Trophoblast cell (in vitro differentiated cells and primary cell): ENCODE measurements at regions not wholly inside any gene's neighbourhood (a gene's known extent, or its start where the extent isn't known, plus 50 kb on each side); places are given as distances from the start of the nearest gene placed in this dataset.

Source experiments
- DNase-seq, 2 donors: peaks; one replicate each; pipeline ENCODE4 v3.0.0-alpha.2; 2016
- H2AFZ ChIP-seq: 2 replicates; pipeline ENCODE4 v1.6.1; 2013; ENCODE audit warnings: low read length, moderate library complexity, mild to moderate bottlenecking; ENCODE audit not compliant: insufficient read depth, poor library complexity
- H2AK5ac ChIP-seq: 2 replicates; pipeline ENCODE4 v1.6.1; 2013; ENCODE audit warnings: mild to moderate bottlenecking, low read length
- H2BK120ac ChIP-seq: 2 replicates; pipeline ENCODE4 v1.6.1; 2013; ENCODE audit warnings: low read length, mild to moderate bottlenecking, moderate library complexity; ENCODE audit not compliant: insufficient read depth, poor library complexity
- H2BK12ac ChIP-seq: 2 replicates; pipeline ENCODE4 v1.6.1; 2013; ENCODE audit warnings: mild to moderate bottlenecking, low read length, moderate library complexity
- H2BK5ac ChIP-seq: 2 replicates; pipeline ENCODE4 v1.6.1; 2013; ENCODE audit warnings: low read length, low read depth, moderate library complexity, mild to moderate bottlenecking; ENCODE audit not compliant: poor library complexity
- H3K14ac ChIP-seq: 2 replicates; pipeline ENCODE4 v1.6.1; 2013; ENCODE audit warnings: mild to moderate bottlenecking, low read length
- H3K18ac ChIP-seq: 2 replicates; pipeline ENCODE4 v1.6.1; 2013; ENCODE audit warnings: mild to moderate bottlenecking, low read length
- H3K23ac ChIP-seq: 2 replicates; pipeline ENCODE4 v1.6.1; 2013; ENCODE audit warnings: low read length
- H3K27ac ChIP-seq: 2 replicates; pipeline ENCODE4 v1.5.1; 2013; ENCODE audit warnings: low read depth, mild to moderate bottlenecking, inconsistent platforms, low read length, moderate library complexity
- H3K27me3 ChIP-seq: 2 replicates; pipeline ENCODE4 v1.6.1; 2013; ENCODE audit warnings: inconsistent platforms, mild to moderate bottlenecking, low read length, moderate library complexity; ENCODE audit not compliant: insufficient read depth
- H3K36me3 ChIP-seq, 2 experiments: 1 replicate in 1 of 2; 2 replicates in 1 of 2; pipeline ENCODE4 v1.6.1; 2013; ENCODE audit warnings: low read length in 2 of 2, mild to moderate bottlenecking in 2 of 2, moderate library complexity in 1 of 2; ENCODE audit not compliant: insufficient read depth in 2 of 2, control insufficient read depth in 1 of 2
- H3K4ac ChIP-seq: 2 replicates; pipeline ENCODE4 v1.6.1; 2013; ENCODE audit warnings: low read depth, mild to moderate bottlenecking, low read length, moderate library complexity
- H3K4me1 ChIP-seq, 2 experiments: 1 replicate in 1 of 2; 2 replicates in 1 of 2; pipeline ENCODE4 v1.6.1; 2013; ENCODE audit warnings: low read length in 2 of 2, mild to moderate bottlenecking in 2 of 2, moderate library complexity in 1 of 2; ENCODE audit not compliant: insufficient read depth in 2 of 2, control insufficient read depth in 1 of 2
- H3K4me2 ChIP-seq: 2 replicates; pipeline ENCODE4 v1.6.1; 2013; ENCODE audit warnings: inconsistent platforms, mild to moderate bottlenecking, low read length, moderate library complexity
- H3K4me3 ChIP-seq: 2 replicates; pipeline ENCODE4 v1.5.1; 2013; ENCODE audit warnings: mild to moderate bottlenecking, low read depth, low read length, inconsistent platforms
- H3K79me1 ChIP-seq: one replicate; pipeline ENCODE4 v1.6.1; 2013; ENCODE audit warnings: low read length
- H3K79me2 ChIP-seq: 2 replicates; pipeline ENCODE4 v1.6.1; 2013; ENCODE audit warnings: low read length, mild to moderate bottlenecking; ENCODE audit not compliant: control insufficient read depth, insufficient read depth, poor library complexity
- H3K9ac ChIP-seq: 2 replicates; pipeline ENCODE4 v1.6.1; 2013; ENCODE audit warnings: mild to moderate bottlenecking, low read length
- H3K9me3 ChIP-seq: 2 replicates; pipeline ENCODE4 v1.6.1; 2013; ENCODE audit warnings: low read depth, mild to moderate bottlenecking, control low read depth, inconsistent platforms, low read length; ENCODE audit not compliant: insufficient read depth
- H4K12ac ChIP-seq: 2 replicates; pipeline ENCODE4 v1.6.1; 2013; ENCODE audit warnings: low read depth, mild to moderate bottlenecking, low read length, moderate library complexity
- H4K8ac ChIP-seq: 2 replicates; pipeline ENCODE4 v1.6.1; 2013; ENCODE audit warnings: low read depth, mild to moderate bottlenecking, low read length, moderate library complexity
- H4K91ac ChIP-seq: one replicate; pipeline ENCODE4 v1.6.1; 2013; ENCODE audit warnings: low read depth, mild to moderate bottlenecking, low read length, moderate library complexity
- WGBS: extraction: QIAGEN DNeasy Blood & Tissue Kit; methylation state at CpG from one replicate; pipeline ENCODE4 v1.1.7; 2013; ENCODE audit warnings: missing lambda C conversion rate; ENCODE audit not compliant: insufficient read length, insufficient coverage; ENCODE audit errors: extremely low coverage; 5-methylcytosine and 5-hydroxymethylcytosine counted together

DNA sequence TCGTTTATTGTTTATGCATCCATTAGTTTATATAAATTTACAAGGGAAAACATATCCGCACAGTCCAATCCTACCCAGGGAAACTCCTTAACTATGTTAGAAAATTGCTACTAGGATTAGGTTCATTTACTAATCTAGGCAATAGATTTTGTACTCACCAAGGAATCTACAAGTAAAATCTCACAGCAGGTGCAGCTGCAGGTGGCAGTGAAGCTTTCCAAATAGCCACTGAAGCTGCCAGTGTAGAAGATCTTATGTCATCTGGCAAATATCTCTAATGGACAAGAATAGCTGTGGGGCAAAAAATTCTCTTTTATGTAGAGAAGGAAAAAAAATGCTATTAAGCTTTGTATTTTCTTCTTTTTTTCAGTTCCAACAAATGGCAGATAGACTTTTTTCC is 963.4 kb upstream of the ADGRL4 start:
- Histone ChIP-seq H4K12ac (no peak overlapping the region), H2AFZ (no peak overlapping the region), H4K91ac (no peak overlapping the region), H2BK120ac (no peak overlapping the region), H3K9ac (no peak overlapping the region), H3K14ac (no peak overlapping the region), H3K79me2 (no peaks in the 10 kb centered on the region), H3K9me3 (no peaks in the 10 kb centered on the region), H3K79me1 (no peaks in the 10 kb centered on the region), H2BK12ac (no peak overlapping the region), H3K4me2 (no peak overlapping the region), H3K18ac (no peak overlapping the region), H3K27me3 (no peaks in the 10 kb centered on the region), H4K8ac (no peak overlapping the region), H3K4me3 (no peak overlapping the region), H3K4ac (no peak overlapping the region), H3K23ac (no peak overlapping the region), H2AK5ac (no peak overlapping the region), H3K36me3 (no peaks in the 10 kb centered on the region), H2BK5ac (no peak overlapping the region), H3K4me1 (no peaks in the 10 kb centered on the region), H3K27ac (no peak overlapping the region)
- WGBS: no CpG with 5 or more reads among the region's 2 CpGs
- no peak for DNase-seq

DNA sequence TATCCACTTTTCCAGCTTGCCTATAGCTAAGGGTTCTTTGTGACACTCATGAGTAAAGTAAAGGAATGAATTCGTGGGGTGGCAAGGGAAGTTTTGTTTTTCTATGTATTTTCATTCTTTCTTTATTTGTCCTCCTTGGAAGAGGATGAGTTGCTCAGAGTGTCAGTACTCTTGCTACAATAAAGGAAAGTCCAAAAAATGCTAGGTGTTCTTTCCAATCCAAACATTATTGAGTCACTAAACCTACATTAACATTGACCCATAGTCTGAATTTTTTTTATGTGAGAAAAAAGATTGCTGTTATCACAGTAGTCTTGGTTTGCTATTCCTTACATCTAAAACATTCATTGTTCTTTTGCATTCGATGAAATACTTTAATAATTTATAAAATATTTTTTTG is 959.9 kb upstream of the ADGRL4 start:
- Histone ChIP-seq H4K91ac (no peak overlapping the region), H3K36me3 (no peaks in the 10 kb centered on the region), H3K79me2 (no peaks in the 10 kb centered on the region), H3K79me1 (no peaks in the 10 kb centered on the region), H3K4ac (no peak overlapping the region), H3K9me3 (no peaks in the 10 kb centered on the region), H3K4me2 (no peak overlapping the region), H2BK12ac (no peak overlapping the region), H3K14ac (no peak overlapping the region), H4K12ac (no peak overlapping the region), H3K4me3 (no peak overlapping the region), H3K4me1 (no peaks in the 10 kb centered on the region), H3K23ac (no peak overlapping the region), H2AFZ (no peak overlapping the region), H2BK120ac (no peak overlapping the region), H3K9ac (no peak overlapping the region), H2BK5ac (no peak overlapping the region), H3K27ac (no peak overlapping the region), H4K8ac (no peak overlapping the region), H3K27me3 (no peaks in the 10 kb centered on the region), H2AK5ac (no peak overlapping the region), H3K18ac (no peak overlapping the region)
- whole genome bisulfite sequencing: no CpG with 5 or more reads among the region's 2 CpGs
- DNase-seq: no peak

DNA sequence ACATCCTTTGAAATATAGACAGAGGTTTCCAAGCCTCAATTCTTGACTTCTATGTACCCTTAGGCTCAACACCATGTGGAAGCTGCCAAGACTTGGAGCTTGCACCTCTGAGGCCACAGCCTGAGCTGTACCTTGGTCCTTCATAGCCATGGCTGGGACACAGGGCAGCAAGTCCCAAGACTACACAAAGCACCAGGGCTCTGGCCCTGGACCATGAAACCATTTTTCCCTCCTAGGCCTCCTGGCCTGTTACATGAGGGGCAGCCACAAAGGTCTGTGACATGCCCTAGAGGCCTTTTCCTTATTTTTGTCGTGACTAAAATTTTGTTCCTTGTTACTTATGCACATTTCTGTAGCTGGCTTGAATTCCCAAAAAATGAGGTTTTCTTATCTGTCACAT is 953.1 kb upstream of the ADGRL4 start:
- no peak overlapping the region for H3K18ac ChIP-seq
- no peak overlapping the region for H4K12ac ChIP-seq
- no peak overlapping the region for H3K9ac ChIP-seq
- H3K23ac ChIP-seq: no peak overlapping the region
- H3K27ac ChIP-seq: no peak overlapping the region
- H3K79me2 ChIP-seq: no peaks in the 10 kb centered on the region
- no peak overlapping the region for H2BK120ac ChIP-seq
- WGBS: no CpG with 5 or more reads among the region's 1 CpG
- H2AFZ ChIP-seq: no peak overlapping the region
- no peaks in the 10 kb centered on the region for H3K79me1 ChIP-seq
- H3K4me3 ChIP-seq: no peak overlapping the region
- no peak overlapping the region for H2AK5ac ChIP-seq
- no peak overlapping the region for H3K14ac ChIP-seq
- no peak for DNase-seq
- H3K4me1 ChIP-seq: no peaks in the 10 kb centered on the region
- H4K91ac ChIP-seq: no peak overlapping the region
- no peaks in the 10 kb centered on the region for H3K36me3 ChIP-seq
- H3K27me3 ChIP-seq: no peaks in the 10 kb centered on the region
- H4K8ac ChIP-seq: no peak overlapping the region
- H2BK12ac ChIP-seq: no peak overlapping the region
- no peak overlapping the region for H3K4ac ChIP-seq
- peaks cover 6% of the 10 kb centered on the region for H3K9me3 ChIP-seq
- no peak overlapping the region for H2BK5ac ChIP-seq
- H3K4me2 ChIP-seq: no peak overlapping the region

DNA sequence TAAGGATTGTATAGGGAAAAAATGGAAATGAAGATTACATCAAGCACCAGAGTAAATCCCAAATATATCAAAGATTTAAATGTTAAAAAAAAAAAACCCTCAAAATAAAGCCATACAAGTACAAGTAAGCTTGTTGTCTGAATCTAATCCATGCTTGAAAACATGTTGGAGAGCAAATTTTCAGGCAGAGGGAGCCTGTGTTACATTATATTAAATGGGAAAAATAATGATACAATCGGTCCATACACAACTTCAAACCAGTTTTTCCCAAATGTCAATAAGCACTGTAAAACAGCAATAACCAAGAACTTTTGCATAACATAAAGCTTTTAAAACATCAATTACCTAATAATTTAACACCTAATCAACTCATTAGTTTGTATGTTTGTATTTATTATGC is 949.4 kb upstream of the ADGRL4 start:
- Histone ChIP-seq H3K27ac (no peak overlapping the region), H3K23ac (no peak overlapping the region), H3K4me2 (no peak overlapping the region), H3K36me3 (no peaks in the 10 kb centered on the region), H2AK5ac (no peak overlapping the region), H3K4me3 (no peak overlapping the region), H2BK5ac (no peak overlapping the region), H3K9me3 (peaks cover 6% of the 10 kb centered on the region), H4K8ac (no peak overlapping the region), H3K4me1 (no peaks in the 10 kb centered on the region), H2AFZ (no peak overlapping the region), H3K14ac (no peak overlapping the region), H4K91ac (no peak overlapping the region), H3K79me2 (no peaks in the 10 kb centered on the region), H3K27me3 (no peaks in the 10 kb centered on the region), H3K18ac (no peak overlapping the region), H4K12ac (no peak overlapping the region), H2BK120ac (no peak overlapping the region), H3K79me1 (no peaks in the 10 kb centered on the region), H3K9ac (no peak overlapping the region), H3K4ac (no peak overlapping the region), H2BK12ac (no peak overlapping the region)
- no CpG with 5 or more reads among the region's 1 CpG for WGBS
- DNase-seq: no peak
